ENCODE measurements at regions not wholly inside any gene's neighbourhood (a gene's known extent, or its start where the extent isn't known, plus 50 kb on each side); places are given as distances from the start of the nearest gene placed in this dataset.

DNA sequence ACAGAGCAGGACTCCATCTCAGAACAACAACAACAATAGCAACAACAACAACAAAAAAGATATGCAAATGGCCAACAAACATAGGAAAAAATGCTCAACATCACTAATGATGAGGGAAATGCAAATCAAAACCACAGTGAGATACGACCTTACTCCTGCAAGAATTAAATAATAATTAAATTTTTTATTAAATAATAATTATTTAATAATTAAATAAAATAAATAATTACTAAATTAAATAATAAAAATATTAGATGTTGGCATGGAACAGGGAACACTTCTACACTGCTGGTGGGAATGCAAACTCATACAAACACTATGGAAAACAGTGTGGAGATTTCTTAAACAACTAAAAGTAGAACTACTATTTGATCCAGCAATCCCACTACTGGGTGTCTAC is 1022.3 kb upstream of the B3GALT2 start:
- Mint-ChIP-seq H3K36me3 (ENCODE audit: insufficient read depth, unreplicated experiment) (no peaks in the 10 kb centered on the region), H3K4me1 (ENCODE audit: insufficient read depth, unreplicated experiment) (no peaks in the 10 kb centered on the region), H3K4me3 (ENCODE audit: unreplicated experiment) (no peak overlapping the region), H3K9me3 (ENCODE audit: unreplicated experiment) (no peaks in the 10 kb centered on the region), H3K27me3 (ENCODE audit: insufficient read depth, unreplicated experiment) (no peaks in the 10 kb centered on the region), H3K27ac (ENCODE audit: low read depth, unreplicated experiment) (no peak overlapping the region)
- intact Hi-C loops (cut with micrococcal nuclease): no loop called here
- TF ChIP-seq, protein P1, sequence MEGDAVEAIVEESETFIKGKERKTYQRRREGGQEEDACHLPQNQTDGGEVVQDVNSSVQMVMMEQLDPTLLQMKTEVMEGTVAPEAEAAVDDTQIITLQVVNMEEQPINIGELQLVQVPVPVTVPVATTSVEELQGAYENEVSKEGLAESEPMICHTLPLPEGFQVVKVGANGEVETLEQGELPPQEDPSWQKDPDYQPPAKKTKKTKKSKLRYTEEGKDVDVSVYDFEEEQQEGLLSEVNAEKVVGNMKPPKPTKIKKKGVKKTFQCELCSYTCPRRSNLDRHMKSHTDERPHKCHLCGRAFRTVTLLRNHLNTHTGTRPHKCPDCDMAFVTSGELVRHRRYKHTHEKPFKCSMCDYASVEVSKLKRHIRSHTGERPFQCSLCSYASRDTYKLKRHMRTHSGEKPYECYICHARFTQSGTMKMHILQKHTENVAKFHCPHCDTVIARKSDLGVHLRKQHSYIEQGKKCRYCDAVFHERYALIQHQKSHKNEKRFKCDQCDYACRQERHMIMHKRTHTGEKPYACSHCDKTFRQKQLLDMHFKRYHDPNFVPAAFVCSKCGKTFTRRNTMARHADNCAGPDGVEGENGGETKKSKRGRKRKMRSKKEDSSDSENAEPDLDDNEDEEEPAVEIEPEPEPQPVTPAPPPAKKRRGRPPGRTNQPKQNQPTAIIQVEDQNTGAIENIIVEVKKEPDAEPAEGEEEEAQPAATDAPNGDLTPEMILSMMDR (IDR thresholded peaks at IDR 0.05; ENCODE audit: unreplicated experiment): no peak
- BruUV-seq (replicated peaks): no TSS peak
- ChIA-PET POLR2A (no interaction called here), CTCF (interaction anchor here (1.2 kb wide), 1 partner anchor 13 kb away, joined by 3 read pairs; no protein-coding TSS in a partner anchor)
- DNase-seq (ENCODE audit: unreplicated experiment): no peak

DNA sequence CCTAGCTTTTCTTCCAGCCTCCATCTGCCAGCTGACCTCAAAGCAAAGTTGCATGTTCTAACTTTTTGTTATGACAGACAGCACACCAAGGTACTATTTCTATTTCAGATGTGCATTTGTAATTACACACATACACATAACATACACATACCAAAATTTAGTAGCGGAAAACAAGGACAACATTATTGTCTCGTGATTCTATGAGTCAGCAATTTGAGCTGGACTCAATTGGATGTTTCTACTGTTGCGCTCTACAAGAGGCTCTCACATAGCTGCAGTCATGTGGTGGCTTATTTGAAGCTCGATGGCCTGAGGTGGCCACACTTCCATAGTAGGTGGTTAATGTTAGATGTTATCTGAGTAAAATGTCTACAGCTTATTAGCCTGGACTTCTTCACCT is 1010.1 kb upstream of the B3GALT2 start:
- no peaks in the 10 kb centered on the region for H3K9me3 Mint-ChIP-seq (ENCODE audit: unreplicated experiment)
- TF ChIP-seq, protein P1 (IDR thresholded peaks at IDR 0.05; ENCODE audit: unreplicated experiment): no peak
- H3K36me3 Mint-ChIP-seq (ENCODE audit: insufficient read depth, unreplicated experiment): no peaks in the 10 kb centered on the region
- intact Hi-C loops (cut with micrococcal nuclease): no loop called here
- no peaks in the 10 kb centered on the region for H3K27me3 Mint-ChIP-seq (ENCODE audit: insufficient read depth, unreplicated experiment)
- no peaks in the 10 kb centered on the region for H3K4me1 Mint-ChIP-seq (ENCODE audit: insufficient read depth, unreplicated experiment)
- ChIA-PET CTCF (interaction anchor here (0.7 to 1.1 kb wide), 2 partner anchors 35 to 1059 kb away, joined by 3 to 5 read pairs; no protein-coding TSS in a partner anchor), POLR2A (interaction anchor here (0.8 to 0.9 kb wide), 2 partner anchors 10 to 646 kb away, joined by 3 read pairs; no protein-coding TSS in a partner anchor)
- H3K27ac Mint-ChIP-seq (ENCODE audit: low read depth, unreplicated experiment): no peak overlapping the region
- no peak overlapping the region for H3K4me3 Mint-ChIP-seq (ENCODE audit: unreplicated experiment)
- no TSS peak for BruUV-seq (replicated peaks)
- DNase-seq (ENCODE audit: unreplicated experiment): no peak

DNA sequence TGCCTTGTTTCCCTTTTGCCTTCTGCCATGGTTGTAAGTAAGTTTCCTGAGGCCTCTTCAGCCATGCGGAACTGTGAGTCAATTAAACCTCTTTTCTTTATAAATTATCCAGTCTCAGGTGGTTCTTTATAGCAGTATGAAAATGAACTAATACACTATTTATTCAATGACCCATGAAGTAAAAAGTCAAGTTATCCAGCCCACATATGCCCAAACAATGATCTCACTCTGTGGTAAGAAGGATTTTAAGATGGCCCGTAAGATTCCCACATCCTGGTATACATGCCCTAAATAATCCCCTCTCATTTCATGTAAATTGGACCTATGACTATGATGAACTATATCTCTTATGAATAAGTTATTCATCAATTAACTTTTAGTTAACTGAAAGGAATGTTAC is 1008.3 kb upstream of the B3GALT2 start:
- Mint-ChIP-seq H3K9me3 (ENCODE audit: unreplicated experiment) (no peaks in the 10 kb centered on the region), H3K36me3 (ENCODE audit: insufficient read depth, unreplicated experiment) (no peaks in the 10 kb centered on the region), H3K27ac (ENCODE audit: low read depth, unreplicated experiment) (no peak overlapping the region), H3K4me1 (ENCODE audit: insufficient read depth, unreplicated experiment) (no peaks in the 10 kb centered on the region), H3K27me3 (ENCODE audit: insufficient read depth, unreplicated experiment) (no peaks in the 10 kb centered on the region), H3K4me3 (ENCODE audit: unreplicated experiment) (no peak overlapping the region)
- intact Hi-C loops (cut with micrococcal nuclease): no loop called here
- CTCF ChIA-PET: no interaction called here
- POLR2A ChIA-PET: no interaction called here
- BruUV-seq (replicated peaks): no TSS peak
- no peak for DNase-seq (ENCODE audit: unreplicated experiment)
- TF ChIP-seq, protein P1 (IDR thresholded peaks at IDR 0.05; ENCODE audit: unreplicated experiment): no peak

DNA sequence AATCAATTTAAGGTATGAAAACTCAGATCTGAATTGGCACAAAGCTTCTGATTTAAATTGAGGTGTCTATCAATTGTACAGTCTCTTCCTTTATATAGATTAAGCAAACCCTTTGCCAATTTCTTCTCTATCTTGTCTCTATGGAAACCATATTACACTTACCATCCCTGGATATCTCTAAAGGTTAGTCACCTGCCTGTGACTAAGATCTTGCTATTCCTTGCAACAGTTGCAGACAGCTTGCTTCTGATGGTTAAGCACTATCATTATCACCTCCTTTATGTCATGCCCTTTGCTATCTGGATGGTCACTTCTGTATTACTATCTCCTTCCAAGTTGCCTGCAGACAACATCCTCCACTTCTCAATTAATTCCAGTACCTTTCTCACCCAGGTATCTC is 998.6 kb upstream of the B3GALT2 start:
- H3K4me1 Mint-ChIP-seq (ENCODE audit: insufficient read depth, unreplicated experiment): peaks cover 4% of the 10 kb centered on the region
- POLR2A ChIA-PET: no interaction called here
- CTCF ChIA-PET: interaction anchor here (0.6 kb wide), 1 partner anchor 1619 kb away, joined by 4 read pairs; no protein-coding TSS in a partner anchor
- intact Hi-C loops (cut with micrococcal nuclease): no loop called here
- BruUV-seq (replicated peaks): no TSS peak
- H3K36me3 Mint-ChIP-seq (ENCODE audit: insufficient read depth, unreplicated experiment): peaks cover 5% of the 10 kb centered on the region
- peaks cover 7% of the 10 kb centered on the region for H3K9me3 Mint-ChIP-seq (ENCODE audit: unreplicated experiment)
- no peak overlapping the region for H3K27ac Mint-ChIP-seq (ENCODE audit: low read depth, unreplicated experiment)
- TF ChIP-seq, protein P1 (IDR thresholded peaks at IDR 0.05; ENCODE audit: unreplicated experiment): no peak
- DNase-seq (ENCODE audit: unreplicated experiment): no peak
- no peaks in the 10 kb centered on the region for H3K27me3 Mint-ChIP-seq (ENCODE audit: insufficient read depth, unreplicated experiment)
- no peak overlapping the region for H3K4me3 Mint-ChIP-seq (ENCODE audit: unreplicated experiment)
